Dermis microvascular lymphatic vessel endothelial cell (primary cell): ENCODE measurements at regions not wholly inside any gene's neighbourhood (a gene's known extent, or its start where the extent isn't known, plus 50 kb on each side); places are given as distances from the start of the nearest gene placed in this dataset.
"Not testable (repeated sequence)": the region's sequence is repeated elsewhere in the genome, so short reads cannot be mapped to it uniquely, and the experiment has no call there.

Experiments
- DNase-seq, 2 donors: peaks; one replicate each; pipeline versions ENCODE4 v3.0.0 to v3.0.0-alpha.2; 2010; ENCODE audit warnings: low read depth in 2 of 2

DNA sequence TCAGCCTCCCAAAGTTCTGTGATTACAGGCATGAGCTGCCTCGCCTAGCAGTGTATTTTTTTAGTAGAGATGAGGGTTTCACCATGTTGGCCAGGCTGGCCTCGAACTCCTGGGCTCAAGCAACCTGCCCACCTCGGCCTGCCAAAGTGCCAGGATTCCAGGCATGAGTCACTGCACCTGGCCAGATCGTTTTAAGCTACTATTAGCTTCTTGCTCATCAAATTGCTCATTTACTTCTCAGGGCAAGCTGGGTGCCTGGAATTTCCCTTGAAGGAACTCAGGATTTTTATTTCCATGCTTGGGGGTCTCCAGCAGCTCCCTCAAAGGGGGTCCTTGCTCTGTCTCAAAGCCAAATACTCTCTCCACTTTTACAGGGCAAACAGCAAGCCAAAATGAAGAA is 798.0 kb upstream of the AUTS2 start:
- no peak for DNase-seq

- DNase-seq = no peak
These were observed 793.1 kb upstream of the AUTS2 start for GRCh38 chr7:68805159-68805558.

GRCh38 chr7:68807666-68808065 is 790.6 kb upstream of the AUTS2 start:
- no peak for DNase-seq

- DNase-seq = no peak
These were observed 784.7 kb upstream of the AUTS2 start for GRCh38 chr7:68813551-68814080.

DNA sequence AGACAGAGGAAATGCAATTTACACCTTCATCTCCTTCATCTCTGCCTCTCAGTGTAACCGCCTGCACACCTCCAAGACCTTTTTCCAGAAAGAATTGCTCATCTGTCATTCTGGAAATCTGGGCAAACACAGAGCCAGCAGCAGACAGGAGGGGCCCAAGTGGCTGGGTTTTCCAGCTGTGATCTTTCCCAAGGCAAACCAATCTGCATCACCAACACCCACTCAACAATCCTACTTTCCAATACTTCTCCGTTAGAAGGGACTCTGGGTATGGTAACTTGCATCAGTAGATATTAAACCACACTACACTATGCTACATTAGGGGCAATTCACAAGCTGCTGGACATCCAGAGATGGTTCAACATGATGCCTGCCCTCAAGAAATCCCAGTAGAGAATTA is 781.8 kb upstream of the AUTS2 start:
- DNase-seq = no peak

DNA sequence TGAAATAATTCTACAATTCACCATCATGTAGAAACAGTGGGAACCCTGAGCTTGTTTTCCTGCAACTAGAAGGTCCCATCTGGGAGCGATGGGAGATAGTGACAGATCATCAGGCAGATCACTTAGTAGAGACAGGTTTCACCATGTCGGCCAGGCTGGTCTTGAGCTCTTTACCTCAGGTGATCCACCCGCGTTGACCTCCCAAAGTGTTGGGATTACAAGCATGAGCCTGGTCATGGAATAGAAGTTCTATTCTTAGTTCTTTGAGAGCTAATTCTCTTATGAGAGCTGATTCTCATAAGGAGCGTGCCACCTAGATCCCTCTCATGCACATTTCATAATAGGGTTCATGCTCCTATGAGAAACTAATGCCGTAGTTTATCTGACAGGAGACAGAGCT is 778.0 kb upstream of the AUTS2 start:
- no peak for DNase-seq

DNA sequence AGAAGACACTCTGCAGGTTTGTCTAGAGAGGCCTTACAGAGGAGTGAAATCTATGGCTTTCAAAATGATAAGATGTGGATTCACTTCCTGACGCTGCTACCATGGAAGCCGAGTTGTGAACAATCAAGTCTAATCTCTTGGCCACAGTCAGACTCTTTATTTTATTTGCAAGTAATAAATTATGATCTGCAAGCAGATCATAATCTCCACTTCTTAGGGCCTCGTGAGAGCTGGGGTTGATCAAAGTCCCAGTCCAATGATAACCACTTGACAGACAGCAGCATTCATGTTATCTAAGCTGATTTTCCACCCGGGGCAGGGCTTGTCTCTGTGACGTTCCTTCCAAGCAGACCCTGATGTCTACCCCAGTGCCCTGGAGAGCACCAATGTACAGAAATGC is 776.4 kb upstream of the AUTS2 start:
- no peak for DNase-seq

GRCh38 chr7:68823996-68824780 is 774.1 kb upstream of the AUTS2 start:
- no peak for DNase-seq

GRCh38 chr7:68828575-68828974 is 769.7 kb upstream of the AUTS2 start:
- no peak for DNase-seq

- DNase-seq = no peak
These were observed 764.9 kb upstream of the AUTS2 start for GRCh38 chr7:68833422-68833821.

DNA sequence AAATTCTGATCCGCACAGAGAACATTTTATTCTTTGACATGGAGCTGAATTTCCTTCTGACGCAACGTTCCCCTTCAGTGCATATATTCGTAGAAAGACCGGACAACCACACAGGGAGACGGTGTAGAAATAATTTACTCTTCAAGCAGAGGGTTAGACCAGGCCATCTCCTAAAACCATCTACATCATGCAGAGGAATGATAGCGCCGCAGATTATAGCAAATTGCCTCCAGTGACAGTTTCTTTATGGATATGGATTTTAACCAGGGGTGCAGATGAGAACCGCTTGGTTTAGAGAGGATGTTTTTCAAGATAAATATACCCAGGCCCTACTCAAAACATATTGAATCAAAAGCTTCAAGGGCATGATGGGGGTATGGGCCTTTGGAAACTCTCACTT is 759.3 kb upstream of the AUTS2 start:
- no peak for DNase-seq

GRCh38 chr7:68840991-68841390 is 757.3 kb upstream of the AUTS2 start:
- DNase-seq = no peak

DNA sequence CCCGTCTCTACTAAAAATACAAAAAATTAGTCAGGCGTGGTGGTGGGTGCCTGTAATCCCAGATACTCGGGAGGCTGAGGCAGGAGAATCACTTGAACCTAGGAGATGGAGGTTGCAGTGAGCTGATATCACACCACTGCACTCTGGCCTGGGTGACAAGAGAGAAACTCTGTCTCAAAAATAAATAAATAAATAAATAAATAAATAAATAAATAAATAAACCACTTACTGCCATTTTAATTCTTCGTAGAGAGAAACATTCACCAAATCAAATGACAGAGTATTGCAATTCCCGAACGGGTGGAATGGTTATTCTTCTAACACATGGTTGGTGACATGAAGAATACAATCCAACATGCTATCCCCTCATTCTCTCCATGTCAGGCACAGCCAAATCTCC is 754.3 kb upstream of the AUTS2 start:
- DNase-seq = not testable (repeated sequence)

DNA sequence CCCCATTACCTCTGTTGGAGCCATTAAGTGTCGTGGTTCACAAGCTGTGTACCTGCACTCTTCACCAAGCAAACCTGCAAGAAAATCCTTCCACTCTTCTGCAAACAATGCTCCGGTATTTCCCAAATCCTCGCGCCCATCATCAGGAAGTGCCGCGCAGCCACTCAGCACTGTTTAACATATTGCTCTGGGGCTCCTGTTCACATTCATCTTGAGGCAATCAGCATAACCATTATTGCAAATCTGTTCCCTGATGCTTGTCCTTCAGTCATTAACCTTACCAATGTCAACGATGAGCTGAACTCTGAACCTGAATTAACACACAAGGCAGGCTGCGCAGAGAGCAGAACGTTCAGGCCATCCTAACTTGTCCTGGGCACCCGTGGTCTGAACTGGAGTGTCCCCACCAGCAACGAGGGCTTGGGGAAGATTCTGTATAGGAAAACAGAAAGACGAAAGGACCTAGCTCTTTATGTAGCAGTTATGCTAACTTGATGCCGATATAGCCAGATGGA is 751.4 kb upstream of the AUTS2 start:
- no peak for DNase-seq

- no peak for DNase-seq
These were observed 745.0 kb upstream of the AUTS2 start for GRCh38 chr7:68853254-68853653.

- no peak for DNase-seq
These were observed 740.7 kb upstream of the AUTS2 start for GRCh38 chr7:68857571-68857970.

GRCh38 chr7:68858497-68858896 is 739.8 kb upstream of the AUTS2 start:
- no peak for DNase-seq

DNA sequence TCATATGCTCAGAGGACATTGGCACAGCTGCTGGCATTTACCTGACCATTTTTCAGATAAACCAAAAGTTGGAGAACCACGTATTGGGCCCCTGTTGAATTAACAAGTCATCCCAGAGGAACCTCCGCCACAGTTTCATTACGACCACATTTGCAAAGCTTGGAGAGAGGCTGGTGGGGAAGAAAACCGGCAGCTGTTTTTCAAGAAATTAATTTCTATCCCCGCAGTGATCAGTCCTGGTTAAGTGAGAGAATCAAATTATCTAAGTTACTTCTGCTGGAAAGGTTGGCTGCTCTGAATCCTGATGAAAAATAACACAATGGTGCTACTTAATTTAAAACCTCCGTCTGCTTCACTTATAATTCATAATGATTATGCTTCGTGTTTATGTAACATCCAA is 737.1 kb upstream of the AUTS2 start:
- no peak for DNase-seq

- DNase-seq = no peak
These were observed 736.0 kb upstream of the AUTS2 start for GRCh38 chr7:68862261-68862660.

- DNase-seq = no peak
These were observed 735.5 kb upstream of the AUTS2 start for GRCh38 chr7:68862736-68863135.

DNA sequence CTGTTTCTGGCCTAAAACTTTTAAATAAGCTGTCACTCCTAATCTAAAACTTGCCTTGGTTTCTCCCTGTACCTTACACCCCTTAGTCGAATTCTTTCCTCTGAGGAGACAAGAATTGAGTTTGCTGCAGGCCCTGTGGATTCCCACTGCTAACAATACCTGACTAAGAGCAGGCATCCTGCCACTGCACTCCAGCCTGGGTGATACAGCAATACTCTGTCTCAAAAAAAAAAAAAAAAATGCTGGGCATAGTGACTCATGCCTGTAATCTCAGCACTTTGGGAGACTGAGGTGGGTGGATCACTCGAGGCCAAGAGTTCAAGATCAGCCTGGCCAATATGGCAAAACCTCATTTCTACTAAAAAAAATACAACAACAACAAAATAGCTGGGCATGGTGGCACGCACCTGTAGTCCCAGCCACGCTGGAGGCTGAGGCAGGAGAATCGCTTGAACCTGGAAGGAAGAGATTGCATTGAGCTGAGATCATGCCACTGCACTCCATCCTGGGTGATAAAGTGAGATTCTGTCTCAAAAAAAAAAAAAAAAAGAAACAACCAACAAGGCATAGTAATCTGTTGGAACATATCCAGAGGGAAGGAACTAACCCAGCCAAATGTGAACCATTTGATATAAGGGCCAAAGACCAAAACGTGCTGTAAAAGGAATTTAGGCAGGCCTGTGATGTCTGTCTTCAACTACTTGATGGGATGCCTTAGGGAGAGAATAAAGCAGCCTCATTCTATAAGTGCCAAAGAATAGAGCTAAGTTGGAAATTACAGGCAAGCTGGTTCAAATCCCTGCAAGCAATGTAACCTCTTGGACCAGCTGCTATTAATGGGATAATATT is 732.7 kb upstream of the AUTS2 start:
- no peak for DNase-seq

GRCh38 chr7:68866200-68866570 is 732.1 kb upstream of the AUTS2 start:
- DNase-seq = no peak

DNA sequence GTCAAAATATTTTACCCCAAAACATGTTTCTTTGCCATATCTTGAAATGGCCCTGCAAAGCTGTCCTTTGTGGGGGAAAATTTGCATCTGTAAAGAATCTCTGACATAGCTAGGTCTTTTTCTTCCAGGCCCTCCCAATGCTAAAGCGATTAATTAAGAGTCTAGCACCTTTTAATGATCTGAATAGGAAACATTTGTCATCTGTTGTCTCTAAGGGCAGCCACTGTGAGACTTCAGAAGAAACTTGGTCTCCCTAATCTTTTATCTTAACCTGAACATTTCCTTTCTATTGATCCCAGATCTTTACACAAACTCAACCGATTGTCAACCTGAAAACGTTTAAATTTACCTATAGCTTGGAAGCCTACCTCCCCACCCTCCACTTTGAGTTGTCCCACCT is 731.6 kb upstream of the AUTS2 start:
- DNase-seq = not testable (repeated sequence)
